ENCODE measurements at regions not wholly inside any gene's neighbourhood (a gene's known extent, or its start where the extent isn't known, plus 50 kb on each side); places are given as distances from the start of the nearest gene placed in this dataset.

- no peak for DNase-seq (ENCODE audit: low read depth in 1 of 2, low spot score in 1 of 2)
Observed at GRCh38 chr4:129532573-129532972, 436.6 kb downstream of the C4orf33 start.

- no peak for DNase-seq (ENCODE audit: low read depth in 1 of 2, low spot score in 1 of 2)
Observed at GRCh38 chr4:129543299-129543698, 447.3 kb downstream of the C4orf33 start.

GRCh38 chr4:129545599-129546278, 449.8 kb downstream of the C4orf33 start:
- DNase-seq (ENCODE audit: low read depth in 1 of 2, low spot score in 1 of 2): no peak

- no peak for DNase-seq (ENCODE audit: low read depth in 1 of 2, low spot score in 1 of 2)
Observed at GRCh38 chr4:129546531-129546930, 450.6 kb downstream of the C4orf33 start.

GRCh38 chr4:129550281-129550785, 454.4 kb downstream of the C4orf33 start:
- DNase-seq (ENCODE audit: low read depth in 1 of 2, low spot score in 1 of 2): no peak

GRCh38 chr4:129561280-129561679, 465.3 kb downstream of the C4orf33 start:
- DNase-seq (ENCODE audit: low read depth in 1 of 2, low spot score in 1 of 2): no peak

- no peak for DNase-seq (ENCODE audit: low read depth in 1 of 2, low spot score in 1 of 2)
Observed at GRCh38 chr4:129561886-129562671, 466.1 kb downstream of the C4orf33 start.

GRCh38 chr4:129565214-129565613, 469.3 kb downstream of the C4orf33 start:
- DNase-seq (ENCODE audit: low read depth in 1 of 2, low spot score in 1 of 2): no peak

- DNase-seq (ENCODE audit: low read depth in 1 of 2, low spot score in 1 of 2): no peak
Observed at GRCh38 chr4:129570326-129570725, 474.4 kb downstream of the C4orf33 start.

GRCh38 chr4:129578336-129578735, 482.4 kb downstream of the C4orf33 start:
- no peak for DNase-seq (ENCODE audit: low read depth in 1 of 2, low spot score in 1 of 2)

- no peak for DNase-seq (ENCODE audit: low read depth in 1 of 2, low spot score in 1 of 2)
Observed at GRCh38 chr4:129581305-129581704, 485.4 kb downstream of the C4orf33 start.

GRCh38 chr4:129583868-129584267, 487.9 kb downstream of the C4orf33 start:
- DNase-seq (ENCODE audit: low read depth in 1 of 2, low spot score in 1 of 2): no peak

- DNase-seq (ENCODE audit: low read depth in 1 of 2, low spot score in 1 of 2): no peak
Observed at GRCh38 chr4:129598582-129598981, 502.6 kb downstream of the C4orf33 start.

GRCh38 chr4:129600898-129601297, 504.9 kb downstream of the C4orf33 start:
- DNase-seq (ENCODE audit: low read depth in 1 of 2, low spot score in 1 of 2): no peak

- DNase-seq (ENCODE audit: low read depth in 1 of 2, low spot score in 1 of 2): no peak
Observed at GRCh38 chr4:129602447-129602846, 506.5 kb downstream of the C4orf33 start.

GRCh38 chr4:129603241-129603931, 507.4 kb downstream of the C4orf33 start:
- DNase-seq (ENCODE audit: low read depth in 1 of 2, low spot score in 1 of 2): no peak

GRCh38 chr4:129604632-129605255, 508.8 kb downstream of the C4orf33 start:
- DNase-seq (ENCODE audit: low read depth in 1 of 2, low spot score in 1 of 2): no peak

GRCh38 chr4:129614611-129615010, 518.7 kb downstream of the C4orf33 start:
- no peak for DNase-seq (ENCODE audit: low read depth in 1 of 2, low spot score in 1 of 2)

GRCh38 chr4:129622566-129622965, 526.6 kb downstream of the C4orf33 start:
- no peak for DNase-seq (ENCODE audit: low read depth in 1 of 2, low spot score in 1 of 2)

GRCh38 chr4:129623233-129623875, 527.4 kb downstream of the C4orf33 start:
- no peak for DNase-seq (ENCODE audit: low read depth in 1 of 2, low spot score in 1 of 2)

- peak; percentile 3 to 7 for DNase-seq (ENCODE audit: low read depth in 1 of 2, low spot score in 1 of 2)
Observed at GRCh38 chr4:129641179-129641578, 545.2 kb downstream of the C4orf33 start.
